NCI-H345 (cell line): ENCODE measurements at regions not wholly inside any gene's neighbourhood (a gene's known extent, or its start where the extent isn't known, plus 50 kb on each side); places are given as distances from the start of the nearest gene placed in this dataset.

Experiments
- DNase-seq: peaks from one replicate; lab custom pipeline; 2025; lab: John Stamatoyannopoulos, UW

GRCh38 chr1:234734869-234735268 is 124.9 kb upstream of the IRF2BP2 start:
- DNase-seq, result no peak

GRCh38 chr1:234734412-234734835 is 124.4 kb upstream of the IRF2BP2 start:
- DNase-seq, result no peak

- DNase-seq, result no peak
Measured at GRCh38 chr1:234733427-234733826, 123.4 kb upstream of the IRF2BP2 start.

GRCh38 chr1:234732671-234733390 is 122.9 kb upstream of the IRF2BP2 start:
- DNase-seq, result no peak

GRCh38 chr1:234732260-234732659 is 122.3 kb upstream of the IRF2BP2 start:
- no peak for DNase-seq

- no peak for DNase-seq
Measured at GRCh38 chr1:234731569-234732085, 121.6 kb upstream of the IRF2BP2 start.

GRCh38 chr1:234730770-234731568 is 121.0 kb upstream of the IRF2BP2 start:
- no peak for DNase-seq

GRCh38 chr1:234730475-234730769 is 120.4 kb upstream of the IRF2BP2 start:
- no peak for DNase-seq

GRCh38 chr1:234729561-234730474 is 119.8 kb upstream of the IRF2BP2 start:
- DNase-seq, result no peak

- no peak for DNase-seq
Measured at GRCh38 chr1:234728740-234729139, 118.8 kb upstream of the IRF2BP2 start.

GRCh38 chr1:234727018-234727940 is 117.3 kb upstream of the IRF2BP2 start:
- peak; percentile 46 for DNase-seq

- DNase-seq, result peak; percentile 46
Measured at GRCh38 chr1:234726359-234726943, 116.5 kb upstream of the IRF2BP2 start.

GRCh38 chr1:234725177-234726132 is 115.5 kb upstream of the IRF2BP2 start:
- DNase-seq, result peak; percentile 14

GRCh38 chr1:234724516-234725176 is 114.7 kb upstream of the IRF2BP2 start:
- no peak for DNase-seq

GRCh38 chr1:234722904-234723720 is 113.1 kb upstream of the IRF2BP2 start:
- DNase-seq, result peak; percentile 66

- peak; percentile 12 for DNase-seq
Measured at GRCh38 chr1:234722270-234722704, 112.3 kb upstream of the IRF2BP2 start.

GRCh38 chr1:234721476-234722269 is 111.7 kb upstream of the IRF2BP2 start:
- DNase-seq, result no peak
